ENCODE measurements at regions not wholly inside any gene's neighbourhood (a gene's known extent, or its start where the extent isn't known, plus 50 kb on each side); places are given as distances from the start of the nearest gene placed in this dataset.

DNA sequence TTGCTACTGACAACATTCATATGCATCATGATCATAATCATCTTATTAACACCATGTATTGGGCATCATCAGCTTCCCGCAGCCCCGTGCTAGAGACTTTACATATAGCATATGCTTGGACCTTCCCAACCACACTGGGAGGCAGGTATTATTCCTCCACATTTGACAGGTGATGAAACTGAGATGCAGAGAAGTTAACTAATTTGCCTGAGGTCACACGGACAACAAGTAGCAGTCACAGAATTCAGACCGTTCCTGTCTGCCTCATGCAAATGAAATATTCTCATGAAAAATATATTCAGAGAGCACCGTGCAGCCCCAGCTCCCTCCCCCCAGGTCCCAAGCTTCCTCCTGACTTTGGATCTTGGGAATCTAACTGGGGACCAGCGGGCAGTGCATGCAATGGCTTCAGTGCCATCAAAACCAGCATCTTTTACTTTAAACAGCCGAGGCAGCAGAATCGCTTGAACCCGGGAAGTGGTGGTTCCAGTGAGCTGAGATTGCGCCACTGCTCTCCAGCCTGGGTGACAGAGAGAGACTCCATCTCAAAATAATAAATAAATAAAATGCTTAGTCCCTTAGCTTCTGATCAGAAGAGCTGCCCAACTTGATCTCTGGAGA, 112.2 kb upstream of the GPR26 start:
- intact Hi-C loops (cut with micrococcal nuclease) = no loop called here

DNA sequence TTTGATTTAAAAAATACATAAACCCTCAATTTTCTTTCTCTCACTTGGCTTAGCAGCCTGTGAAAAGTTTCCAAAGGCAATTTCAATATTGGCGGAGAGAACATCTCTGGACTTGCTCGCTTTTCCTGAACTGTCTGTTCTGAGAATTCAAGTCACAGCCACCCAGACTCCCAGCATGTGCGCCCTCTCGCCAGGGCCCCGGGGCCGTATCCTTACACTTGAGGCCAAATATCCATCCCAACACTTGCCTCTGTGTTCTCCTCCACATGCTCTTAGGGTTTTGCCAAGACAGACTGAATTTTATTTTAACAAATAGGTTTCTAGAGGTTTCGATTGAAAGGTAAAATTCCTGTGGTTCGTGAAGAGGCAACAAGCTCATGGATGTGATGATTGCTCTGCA, 111.5 kb upstream of the GPR26 start:
- intact Hi-C loops (cut with micrococcal nuclease) = loop anchor here (5.0 kb wide), 1 partner anchor 532 kb away; no protein-coding TSS in a partner anchor

DNA sequence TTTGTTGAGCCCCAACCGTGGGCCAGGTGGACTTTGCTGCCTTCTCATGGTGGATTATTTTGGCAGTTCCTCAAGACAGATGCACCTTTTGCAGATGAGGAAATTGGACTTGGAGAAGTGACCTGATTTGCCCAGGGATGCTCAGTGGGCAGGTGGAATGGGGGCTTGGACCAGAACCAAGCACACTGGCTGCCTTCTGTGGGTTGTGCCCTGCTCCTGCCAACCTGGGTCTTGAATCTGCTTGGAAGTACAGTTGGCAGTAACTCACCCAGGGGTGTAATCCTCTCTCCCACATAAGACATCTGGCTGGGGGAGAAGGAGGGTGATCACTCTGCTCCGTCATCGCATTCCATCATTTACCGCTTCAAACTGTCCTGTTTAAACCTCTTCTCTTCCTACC, 110.5 kb upstream of the GPR26 start:
- intact Hi-C loops (cut with micrococcal nuclease) = loop anchor here (5.0 kb wide), 1 partner anchor 533 kb away; no protein-coding TSS in a partner anchor

DNA sequence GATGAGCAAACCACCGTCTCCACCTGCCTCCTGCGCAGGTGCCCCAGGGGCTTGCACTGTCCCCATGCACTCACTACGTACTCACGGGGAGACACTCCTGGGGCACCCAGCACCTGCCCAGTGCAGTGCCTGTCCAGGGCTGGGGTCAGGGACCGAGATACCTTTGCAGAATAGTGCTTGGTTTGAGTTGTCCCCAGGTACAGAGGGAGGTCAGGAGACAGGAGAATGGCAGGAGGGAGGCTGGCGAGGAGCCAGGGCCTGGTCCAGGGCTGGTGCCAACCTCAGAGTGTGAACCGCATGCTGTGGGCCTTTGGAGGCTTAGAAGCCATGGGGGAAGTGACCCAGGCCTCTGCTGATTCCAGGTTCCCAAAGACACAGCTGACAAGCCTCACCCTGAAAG, 110.1 kb upstream of the GPR26 start:
- intact Hi-C loops (cut with micrococcal nuclease) = loop anchor here (5.0 kb wide), 1 partner anchor 534 kb away; no protein-coding TSS in a partner anchor

DNA sequence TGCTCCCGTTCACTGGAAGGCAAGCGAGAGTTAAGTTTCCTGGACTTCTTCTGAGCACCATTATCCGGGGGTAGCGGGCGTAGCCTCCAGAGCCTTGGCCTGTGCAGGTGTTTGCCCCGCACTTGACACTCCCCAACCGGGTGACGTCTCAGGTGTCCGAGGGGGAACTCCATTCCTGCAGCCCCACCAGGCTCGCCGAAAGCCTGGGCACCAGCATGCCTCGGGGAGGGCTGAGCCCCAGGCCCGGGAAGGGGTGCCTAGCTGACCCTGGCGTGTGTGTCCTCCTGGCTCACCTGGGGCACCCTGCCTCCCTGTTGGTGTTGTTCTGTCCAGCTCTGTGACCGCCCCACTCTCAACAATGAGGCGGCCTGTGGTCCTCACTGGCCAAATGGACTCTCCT, 109.4 kb upstream of the GPR26 start:
- intact Hi-C loops (cut with micrococcal nuclease) = loop anchor here (5.0 kb wide), 1 partner anchor 534 kb away; no protein-coding TSS in a partner anchor

DNA sequence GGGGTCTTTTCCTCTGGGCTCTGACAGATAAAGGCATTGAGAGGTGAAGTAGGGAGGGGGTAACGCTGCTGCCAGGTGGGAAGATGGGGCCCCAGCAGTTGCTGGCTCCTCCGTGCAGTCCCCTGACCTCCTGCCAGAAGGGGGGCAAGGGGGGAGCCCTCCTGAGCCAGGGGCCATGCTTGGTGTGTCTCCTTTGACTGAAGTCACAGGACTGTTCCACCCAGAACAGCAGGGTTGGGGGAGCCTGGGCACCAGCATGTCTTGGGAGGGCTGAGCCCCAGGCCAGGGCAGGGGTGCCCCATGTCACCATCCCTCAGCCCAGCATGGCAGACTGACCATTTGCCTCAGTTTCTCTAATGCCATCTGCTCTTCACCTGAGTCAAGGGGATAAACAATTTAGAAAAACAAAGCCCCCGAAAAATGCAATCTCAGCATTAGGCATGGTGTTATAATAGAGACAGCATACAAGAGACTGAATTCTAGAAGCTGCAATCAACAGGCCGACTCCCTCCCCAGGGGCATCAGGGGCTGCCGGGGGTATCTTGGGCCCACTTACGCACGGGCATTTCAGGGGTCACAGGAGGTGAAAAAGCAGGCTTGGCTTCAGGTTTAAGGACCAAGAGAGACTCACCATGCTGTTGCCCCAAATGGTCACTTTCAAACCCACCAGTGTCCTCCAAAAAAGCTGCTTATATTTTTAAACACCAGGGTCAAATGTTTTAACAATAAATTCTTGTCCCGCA, 108.6 kb upstream of the GPR26 start:
- intact Hi-C loops (cut with micrococcal nuclease) = loop anchor here (5.0 kb wide), 1 partner anchor 535 kb away; no protein-coding TSS in a partner anchor

DNA sequence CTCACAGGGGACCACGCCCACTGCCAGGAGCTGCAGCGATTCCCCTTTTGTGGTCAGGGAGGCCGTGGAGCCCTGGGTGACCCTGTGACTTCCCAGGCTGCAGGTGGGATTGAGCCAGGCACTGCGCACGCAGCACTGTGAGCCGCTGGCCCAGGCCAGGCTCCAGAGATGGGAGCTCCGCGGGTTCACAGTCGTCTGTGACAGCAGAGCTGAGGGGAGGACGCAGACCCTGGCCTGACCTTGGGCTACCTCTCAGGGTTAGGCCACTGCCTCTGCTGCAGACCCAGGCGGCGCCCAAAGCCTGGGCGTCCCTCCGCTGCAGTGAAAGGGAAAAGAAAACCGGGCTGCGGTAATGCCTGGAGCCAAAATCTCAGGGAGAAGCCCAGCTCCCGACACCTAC, 107.5 kb upstream of the GPR26 start:
- intact Hi-C loops (cut with micrococcal nuclease) = loop anchor here (1.0 to 5.0 kb wide), 4 partner anchors 425 to 550 kb away; partner anchors contain the start of gene IKZF5

DNA sequence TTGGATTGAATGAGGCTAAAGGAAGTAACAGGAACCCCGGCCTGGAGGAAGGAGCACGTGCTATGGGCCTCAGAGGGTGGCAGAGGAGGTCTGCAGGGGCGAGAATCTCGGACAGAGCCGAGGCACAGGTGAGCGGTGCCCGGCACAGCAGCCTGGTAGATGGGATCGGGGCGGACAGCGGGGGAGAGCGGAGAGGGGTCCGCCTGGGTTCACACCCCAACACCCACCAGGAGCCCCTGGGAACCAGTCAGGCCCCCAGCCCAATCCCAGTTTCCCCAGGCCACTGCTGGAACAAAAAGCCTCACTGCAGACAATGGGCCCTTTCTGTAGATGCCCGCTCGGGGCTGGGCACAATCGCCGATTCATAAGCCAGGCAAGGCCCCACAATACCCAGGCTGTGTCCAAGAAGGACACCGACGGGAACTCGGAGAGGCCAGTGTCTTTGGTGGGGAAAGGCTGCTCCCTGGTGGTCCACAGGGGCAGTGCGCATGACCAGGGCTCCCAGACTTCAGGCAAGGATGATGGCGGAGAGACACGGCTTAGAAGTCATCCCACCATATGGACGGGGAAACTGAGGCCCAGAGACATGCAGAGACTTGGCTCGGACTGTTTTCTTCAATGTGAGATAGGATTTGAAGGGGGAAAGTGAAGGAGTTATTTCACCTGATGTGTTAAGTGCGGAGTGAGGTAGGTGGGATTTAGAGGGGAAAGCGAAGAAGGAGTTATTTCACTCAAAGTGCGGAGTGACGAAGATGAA, 106.9 kb upstream of the GPR26 start:
- intact Hi-C loops (cut with micrococcal nuclease) = loop anchor here (1.0 to 5.0 kb wide), 4 partner anchors 426 to 551 kb away; partner anchors contain the start of gene IKZF5

DNA sequence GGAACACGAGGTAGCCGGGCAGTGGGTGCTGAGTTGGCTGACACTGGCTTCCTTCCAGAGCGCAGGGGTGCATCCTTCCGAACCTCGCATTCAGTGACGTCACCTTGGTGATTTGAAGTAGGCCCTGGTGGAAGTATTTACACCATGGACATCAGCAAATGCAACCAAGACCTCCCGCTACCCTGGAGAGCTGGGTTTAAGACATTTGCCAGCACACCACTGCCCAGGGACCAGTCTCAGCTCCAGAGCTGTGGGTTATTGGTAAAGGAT, 106.4 kb upstream of the GPR26 start:
- intact Hi-C loops (cut with micrococcal nuclease) = loop anchor here (1.0 to 10.0 kb wide), 5 partner anchors 426 to 995 kb away; partner anchors contain the start of genes DMBT1 and IKZF5

DNA sequence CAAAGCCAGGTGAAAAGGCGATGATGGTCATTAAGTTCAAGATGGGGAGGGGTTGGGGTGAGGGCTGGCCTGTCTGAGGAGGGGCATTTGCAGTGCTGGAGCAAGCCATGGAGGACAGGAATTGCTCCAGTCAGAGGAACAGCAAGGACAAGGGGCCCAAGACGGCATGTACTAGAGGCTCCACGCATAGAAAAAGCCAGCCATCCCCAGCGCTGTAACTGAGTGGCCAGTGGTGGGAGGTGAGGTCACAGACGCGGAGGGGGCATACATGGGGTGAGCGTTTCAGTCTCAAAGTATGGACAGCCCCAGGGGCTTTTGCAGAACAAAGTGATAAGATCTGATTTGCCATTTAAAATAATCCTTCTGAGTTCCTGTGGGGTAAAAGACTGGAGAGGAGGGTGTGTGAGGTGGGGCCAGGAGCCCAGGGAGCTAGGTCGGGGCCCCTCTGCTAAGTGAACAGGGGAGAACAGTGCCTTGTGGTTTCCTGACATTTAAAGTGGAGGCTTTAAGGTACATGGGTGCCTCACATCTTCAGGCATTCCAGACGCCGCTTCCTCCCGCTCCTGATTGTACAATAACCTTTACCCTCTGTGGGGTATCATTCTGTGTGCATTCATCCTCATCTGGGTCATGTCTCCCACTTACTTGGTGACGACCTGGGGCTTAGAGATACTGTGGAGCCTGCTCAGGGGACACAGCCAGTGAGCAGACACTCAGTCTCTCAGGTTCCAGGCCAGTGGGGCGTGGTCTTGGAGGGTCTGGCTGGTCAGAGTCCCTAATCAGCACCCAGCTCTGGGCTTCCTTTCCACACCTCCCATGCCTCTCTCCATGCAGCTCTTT, 105.6 kb upstream of the GPR26 start:
- intact Hi-C loops (cut with micrococcal nuclease) = loop anchor here (10.0 kb wide), 1 partner anchor 996 kb away; the partner anchor contains the start of gene DMBT1

DNA sequence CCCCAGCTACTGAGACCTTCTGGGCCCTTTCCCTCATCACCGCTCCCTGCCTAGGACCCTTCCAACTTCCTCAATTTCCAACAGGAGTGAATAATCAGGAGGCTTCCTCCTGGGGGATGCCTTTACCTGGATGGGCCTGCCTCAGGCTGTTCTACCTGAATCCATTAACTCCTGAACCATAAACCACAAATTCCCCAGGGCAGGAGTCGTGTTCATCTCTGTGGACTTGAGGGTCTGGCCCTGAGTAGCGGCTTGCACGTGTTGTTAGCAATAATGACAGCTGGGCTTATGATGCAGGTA, 105.1 kb upstream of the GPR26 start:
- intact Hi-C loops (cut with micrococcal nuclease) = loop anchor here (10.0 kb wide), 1 partner anchor 996 kb away; the partner anchor contains the start of gene DMBT1

DNA sequence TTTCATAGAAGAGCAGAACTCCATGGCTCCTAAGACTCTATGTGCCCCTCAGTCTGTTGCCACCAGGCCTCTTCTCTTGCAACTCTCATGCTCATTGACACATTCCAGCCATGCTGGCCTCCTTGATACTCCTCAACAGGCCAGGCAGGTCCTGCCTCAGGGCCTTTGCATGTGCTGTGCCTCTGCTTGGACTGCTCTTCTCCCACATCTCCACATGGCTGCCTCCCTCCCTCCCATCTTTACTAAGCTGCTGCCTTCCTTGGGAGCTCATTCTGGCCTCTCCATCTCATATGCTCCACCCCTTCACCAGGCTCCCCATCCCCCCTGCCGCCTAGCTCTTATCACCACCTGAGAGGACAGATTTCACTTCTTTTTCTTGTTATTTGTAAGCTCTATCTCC, 103.8 kb upstream of the GPR26 start:
- intact Hi-C loops (cut with micrococcal nuclease) = loop anchor here (10.0 kb wide), 1 partner anchor 998 kb away; the partner anchor contains the start of gene DMBT1

DNA sequence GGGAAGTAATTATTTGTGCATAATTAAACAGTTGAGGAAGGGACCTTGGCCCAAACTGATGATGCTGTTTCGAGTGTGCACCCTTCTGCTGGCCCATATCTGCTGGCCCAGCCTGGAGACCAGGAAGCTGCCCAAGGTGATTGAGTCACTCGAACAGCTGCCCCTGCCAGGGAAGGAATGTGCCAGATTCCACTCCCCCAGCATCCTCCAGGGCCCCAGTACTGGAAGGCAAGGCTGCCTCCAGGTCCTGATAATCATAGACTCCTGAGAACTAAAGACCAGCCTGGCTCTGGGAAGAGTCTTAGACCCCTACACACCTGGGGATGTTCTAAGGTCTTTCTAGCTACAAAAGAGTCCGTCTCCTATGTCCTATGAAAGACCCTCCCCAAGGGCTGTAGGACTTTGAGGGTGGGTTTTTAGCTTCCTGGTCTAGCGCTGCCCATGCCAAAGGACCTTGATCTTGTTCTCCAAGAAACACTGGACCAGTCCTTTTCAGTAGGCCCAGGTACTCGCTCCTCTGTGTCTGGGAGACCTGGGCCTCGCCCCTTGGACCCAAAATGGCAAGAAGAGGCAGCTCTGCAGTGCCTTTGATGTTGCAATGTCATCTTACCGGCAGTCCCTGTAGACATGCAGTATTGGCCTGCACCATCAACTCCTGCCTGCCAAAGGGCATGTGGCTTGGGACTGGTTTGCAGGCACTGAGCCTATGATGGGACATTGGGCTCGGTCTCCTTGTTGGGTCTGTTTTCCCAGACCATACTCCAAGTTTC, 103.2 kb upstream of the GPR26 start:
- intact Hi-C loops (cut with micrococcal nuclease) = loop anchor here (10.0 kb wide), 1 partner anchor 998 kb away; the partner anchor contains the start of gene DMBT1

DNA sequence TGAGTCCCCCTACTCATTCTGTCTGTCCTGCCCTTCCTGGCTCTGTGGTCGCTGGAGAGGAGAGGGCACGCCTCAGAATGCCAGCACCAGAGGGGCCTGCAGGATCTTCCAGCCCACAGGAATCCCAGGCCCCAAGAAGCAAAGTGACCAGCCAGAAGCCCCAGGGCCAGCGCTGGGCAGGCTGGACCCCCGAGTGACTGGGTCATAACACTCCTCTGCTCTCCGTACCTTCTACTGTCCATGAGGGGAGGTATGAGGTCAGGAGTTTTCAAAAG, 102.6 kb upstream of the GPR26 start:
- intact Hi-C loops (cut with micrococcal nuclease) = loop anchor here (10.0 kb wide), 1 partner anchor 999 kb away; the partner anchor contains the start of gene DMBT1

DNA sequence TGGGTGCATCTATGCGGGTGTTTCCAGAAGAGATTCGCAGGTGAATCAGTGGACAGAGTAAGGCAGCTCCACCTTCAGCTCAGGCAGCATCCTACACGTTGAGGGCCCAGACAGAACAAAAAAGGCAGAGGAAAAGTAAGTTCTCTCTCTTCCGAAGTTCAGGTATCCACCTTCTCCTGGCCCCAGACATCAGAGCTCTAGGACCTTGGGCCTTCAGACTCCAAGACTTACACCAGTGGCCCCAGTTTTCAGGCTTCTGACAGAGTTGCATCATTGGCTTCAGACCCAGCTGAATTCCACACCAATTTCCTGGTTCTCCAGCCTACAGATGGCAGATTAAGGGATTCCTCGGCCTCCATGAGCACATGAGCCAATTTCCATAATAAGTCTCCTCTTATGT, 102.2 kb upstream of the GPR26 start:
- intact Hi-C loops (cut with micrococcal nuclease) = loop anchor here (10.0 kb wide), 1 partner anchor 999 kb away; the partner anchor contains the start of gene DMBT1

DNA sequence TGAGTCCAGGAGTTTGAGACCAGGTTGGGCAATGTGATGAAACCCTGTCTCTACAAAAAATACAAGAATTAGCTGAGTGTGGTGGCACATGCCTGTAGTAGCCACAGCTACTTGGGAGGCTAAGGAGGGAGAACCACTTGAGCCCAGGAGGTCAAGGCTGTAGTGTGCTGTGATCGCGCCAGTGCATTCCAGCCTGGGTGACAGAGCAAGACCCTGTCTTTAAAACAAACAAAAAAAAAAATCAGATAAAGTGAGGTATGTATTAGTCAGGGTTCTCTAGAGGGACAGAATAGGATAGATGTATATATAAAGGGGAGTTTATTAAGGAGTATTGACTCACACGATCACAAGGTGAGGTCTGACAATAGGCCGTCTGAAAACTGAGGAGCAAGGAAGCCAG, 101.5 kb upstream of the GPR26 start:
- intact Hi-C loops (cut with micrococcal nuclease) = loop anchor here (10.0 kb wide), 1 partner anchor 1000 kb away; the partner anchor contains the start of gene DMBT1

DNA sequence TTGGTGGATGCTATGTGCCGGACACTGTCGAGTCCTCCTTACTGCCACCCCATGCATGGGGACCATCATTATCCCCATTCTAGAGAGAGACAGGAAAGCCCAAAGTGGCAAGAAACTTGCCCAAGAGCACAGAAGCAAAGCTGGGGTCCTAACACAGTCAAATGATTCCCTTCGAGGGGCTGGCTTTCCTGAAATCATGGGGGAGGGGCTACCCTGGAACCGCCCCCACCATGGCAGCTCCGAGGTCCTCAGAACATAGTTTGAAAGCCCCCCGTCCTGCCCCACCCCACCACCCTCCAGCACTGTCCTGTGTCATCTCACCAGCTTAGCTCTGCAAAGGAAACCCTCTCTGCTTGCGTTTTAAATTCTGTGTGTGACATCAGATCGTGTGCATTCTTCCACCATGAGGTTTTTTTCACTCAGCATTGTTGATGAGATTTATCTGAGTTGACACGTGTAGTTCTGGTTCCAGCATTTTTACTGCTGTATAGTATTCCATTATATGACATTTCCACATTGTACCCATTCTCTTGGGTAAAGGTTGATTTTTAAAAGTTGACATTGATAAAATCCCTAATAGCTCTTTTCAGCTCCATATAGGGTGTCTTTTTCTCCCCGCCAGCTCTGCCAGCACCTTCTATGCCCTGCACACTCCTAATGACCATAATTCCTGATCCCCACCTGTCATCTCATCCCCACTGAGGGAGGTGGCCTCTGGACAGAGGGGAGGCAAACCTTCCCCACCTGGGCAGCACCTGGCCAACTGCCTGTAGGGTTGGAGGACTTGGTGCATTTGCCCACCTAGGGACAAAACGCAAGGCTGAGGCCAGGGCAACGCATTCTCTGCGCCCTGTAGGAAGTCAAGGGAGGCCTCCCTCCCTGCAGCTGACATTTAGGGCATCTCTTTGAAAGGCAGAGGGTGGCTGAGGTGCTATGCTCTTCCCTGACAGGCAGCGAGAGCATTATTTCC, 100.2 kb upstream of the GPR26 start:
- intact Hi-C loops (cut with micrococcal nuclease) = loop anchor here (10.0 kb wide), 1 partner anchor 1001 kb away; the partner anchor contains the start of gene DMBT1

DNA sequence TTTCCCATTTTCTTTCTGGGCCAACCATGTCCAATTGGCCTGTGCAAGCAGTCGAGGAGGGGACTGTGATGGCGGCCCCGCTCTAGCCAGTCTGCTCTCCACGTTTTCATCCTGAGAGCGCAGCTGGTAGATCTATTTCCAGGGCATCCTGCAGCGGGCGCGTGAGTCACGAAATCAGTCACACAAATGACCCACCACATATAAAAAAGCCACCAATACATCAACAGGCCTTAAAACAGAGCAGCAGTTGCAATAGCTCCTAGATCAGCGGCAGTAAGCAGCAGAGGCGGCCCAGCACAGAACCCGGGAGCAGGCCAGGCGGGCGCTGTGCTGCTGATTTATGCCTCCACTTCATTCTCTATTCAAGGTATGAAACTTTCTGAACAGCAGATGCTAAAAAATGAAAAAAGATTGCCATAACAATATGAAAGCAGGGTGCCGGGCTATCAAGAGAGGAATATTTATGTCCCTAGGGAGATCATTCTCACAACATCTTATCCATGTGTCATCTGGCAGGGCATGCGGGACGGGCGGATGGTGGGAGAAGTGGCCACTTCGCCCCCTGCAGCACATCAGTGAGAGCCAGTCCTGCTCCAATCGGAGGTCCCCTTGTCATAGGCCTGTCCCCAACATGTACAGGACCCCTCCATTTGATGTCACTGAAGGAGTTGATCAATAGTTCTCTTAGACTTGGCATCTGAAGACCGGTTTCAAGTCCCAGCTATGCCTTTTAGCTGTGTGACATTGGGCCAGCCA, 98.0 kb upstream of the GPR26 start:
- intact Hi-C loops (cut with micrococcal nuclease) = loop anchor here (10.0 kb wide), 1 partner anchor 1003 kb away; the partner anchor contains the start of gene DMBT1

Data from T-helper 1 cell treated with Interleukin-12 subunit alpha and Interleukin-12 subunit beta and Interleukin-4 antibody, amounts not matched to agents 30 ng/mL and 1 ng/mL, for 36 hours (primary cell).